ENCODE measurements at regions not wholly inside any gene's neighbourhood (a gene's known extent, or its start where the extent isn't known, plus 50 kb on each side); places are given as distances from the start of the nearest gene placed in this dataset.

DNA sequence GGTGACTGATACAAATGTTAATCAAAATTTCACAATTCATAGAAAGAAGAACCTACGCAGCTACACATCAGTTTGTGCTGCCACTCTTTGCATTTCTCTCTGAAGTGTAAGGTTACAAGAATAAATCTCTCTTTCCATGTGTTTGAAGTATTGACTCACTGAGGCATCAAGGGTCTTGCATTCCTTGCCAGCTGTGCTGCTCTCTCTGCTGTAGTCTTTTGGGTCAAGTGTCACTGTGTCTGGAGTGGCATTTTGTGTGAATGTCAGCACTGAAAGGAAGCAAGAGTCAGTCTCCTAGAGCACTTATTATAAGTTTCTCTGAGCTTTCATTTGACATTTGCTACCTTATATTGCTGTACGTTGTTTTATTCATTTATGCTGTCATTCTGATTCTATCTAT is 1696.1 kb upstream of the LRRTM1 start:
- H3K36me3 ChIP-seq (ENCODE audit: insufficient read depth, low read length): no peaks in the 10 kb centered on the region
- no peaks in the 10 kb centered on the region for H3K9me3 ChIP-seq (ENCODE audit: low read length)
- H3K4me1 ChIP-seq (ENCODE audit: insufficient read depth, low read length): no peaks in the 10 kb centered on the region
- H2AFZ ChIP-seq (ENCODE audit: low read depth, low read length): no peak overlapping the region
- H3K4me3 ChIP-seq (ENCODE audit: low read length): no peak overlapping the region
- H3K27me3 ChIP-seq (ENCODE audit: insufficient read depth, low read length): no peaks in the 10 kb centered on the region

DNA sequence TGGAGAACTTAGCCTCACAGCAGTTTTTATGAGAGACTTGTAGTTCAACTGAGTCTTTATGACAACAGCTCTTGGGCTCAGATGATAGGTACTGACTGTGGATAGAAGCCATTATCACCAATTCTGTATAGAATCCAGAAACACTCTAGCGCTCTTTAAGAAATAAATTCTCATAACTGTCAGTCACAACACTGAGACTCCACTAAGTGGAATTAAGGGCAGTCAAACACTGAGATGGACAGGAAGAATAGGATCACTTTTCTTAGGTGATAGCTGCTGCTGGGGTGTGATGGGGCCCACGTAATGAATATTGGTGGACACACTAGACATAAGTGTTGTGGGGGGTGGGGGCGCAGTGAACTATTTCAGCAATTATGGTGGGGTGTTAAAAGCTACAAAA is 1691.8 kb upstream of the LRRTM1 start:
- no peak overlapping the region for H2AFZ ChIP-seq (ENCODE audit: low read depth, low read length)
- no peaks in the 10 kb centered on the region for H3K36me3 ChIP-seq (ENCODE audit: insufficient read depth, low read length)
- no peaks in the 10 kb centered on the region for H3K9me3 ChIP-seq (ENCODE audit: low read length)
- no peaks in the 10 kb centered on the region for H3K4me1 ChIP-seq (ENCODE audit: insufficient read depth, low read length)
- H3K4me3 ChIP-seq (ENCODE audit: low read length): no peak overlapping the region
- H3K27me3 ChIP-seq (ENCODE audit: insufficient read depth, low read length): no peaks in the 10 kb centered on the region

DNA sequence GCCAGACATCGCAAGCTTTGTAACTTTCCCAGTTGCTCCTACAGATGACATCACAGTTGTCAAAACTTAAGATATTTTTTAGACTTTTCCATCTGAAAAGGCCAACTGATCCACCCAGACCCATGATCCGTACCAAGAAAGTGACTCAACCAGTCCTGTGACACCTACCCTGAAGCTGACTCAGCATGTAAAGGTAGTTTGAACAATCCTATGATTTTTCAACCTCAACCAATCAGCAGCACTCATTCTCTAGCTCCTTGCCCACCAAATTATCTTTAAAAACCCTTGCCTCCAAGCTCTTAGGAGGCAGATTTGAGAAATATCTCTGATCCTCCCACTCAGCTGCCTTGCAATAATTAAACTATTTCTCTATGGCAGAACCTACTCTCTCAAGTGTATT is 1686.7 kb upstream of the LRRTM1 start:
- H2AFZ ChIP-seq (ENCODE audit: low read depth, low read length): no peak overlapping the region
- H3K27me3 ChIP-seq (ENCODE audit: insufficient read depth, low read length): no peaks in the 10 kb centered on the region
- no peak overlapping the region for H3K4me3 ChIP-seq (ENCODE audit: low read length)
- H3K36me3 ChIP-seq (ENCODE audit: insufficient read depth, low read length): no peaks in the 10 kb centered on the region
- no peaks in the 10 kb centered on the region for H3K9me3 ChIP-seq (ENCODE audit: low read length)
- no peaks in the 10 kb centered on the region for H3K4me1 ChIP-seq (ENCODE audit: insufficient read depth, low read length)

DNA sequence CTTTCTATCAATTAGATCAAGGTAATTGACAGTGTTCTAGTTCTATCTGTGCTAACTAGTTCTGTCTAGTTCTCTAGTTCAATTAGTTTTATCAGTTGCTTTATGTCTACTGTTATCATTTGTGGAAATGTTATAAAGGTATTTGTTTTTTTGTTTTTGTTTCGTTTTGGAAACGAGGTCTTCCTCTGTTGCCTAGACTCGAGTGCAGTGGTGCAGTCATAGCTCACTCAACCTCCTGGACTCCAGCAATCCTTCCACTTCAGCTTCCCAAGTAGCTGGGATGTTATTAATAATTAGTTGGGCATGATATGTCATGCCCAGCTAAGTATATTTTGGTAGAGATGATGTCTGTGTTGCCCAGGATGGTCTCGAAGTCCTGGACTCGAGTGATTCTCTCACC is 1682.8 kb upstream of the LRRTM1 start:
- no peaks in the 10 kb centered on the region for H3K36me3 ChIP-seq (ENCODE audit: insufficient read depth, low read length)
- no peak overlapping the region for H2AFZ ChIP-seq (ENCODE audit: low read depth, low read length)
- H3K4me1 ChIP-seq (ENCODE audit: insufficient read depth, low read length): no peaks in the 10 kb centered on the region
- no peaks in the 10 kb centered on the region for H3K9me3 ChIP-seq (ENCODE audit: low read length)
- no peaks in the 10 kb centered on the region for H3K27me3 ChIP-seq (ENCODE audit: insufficient read depth, low read length)
- no peak overlapping the region for H3K4me3 ChIP-seq (ENCODE audit: low read length)

DNA sequence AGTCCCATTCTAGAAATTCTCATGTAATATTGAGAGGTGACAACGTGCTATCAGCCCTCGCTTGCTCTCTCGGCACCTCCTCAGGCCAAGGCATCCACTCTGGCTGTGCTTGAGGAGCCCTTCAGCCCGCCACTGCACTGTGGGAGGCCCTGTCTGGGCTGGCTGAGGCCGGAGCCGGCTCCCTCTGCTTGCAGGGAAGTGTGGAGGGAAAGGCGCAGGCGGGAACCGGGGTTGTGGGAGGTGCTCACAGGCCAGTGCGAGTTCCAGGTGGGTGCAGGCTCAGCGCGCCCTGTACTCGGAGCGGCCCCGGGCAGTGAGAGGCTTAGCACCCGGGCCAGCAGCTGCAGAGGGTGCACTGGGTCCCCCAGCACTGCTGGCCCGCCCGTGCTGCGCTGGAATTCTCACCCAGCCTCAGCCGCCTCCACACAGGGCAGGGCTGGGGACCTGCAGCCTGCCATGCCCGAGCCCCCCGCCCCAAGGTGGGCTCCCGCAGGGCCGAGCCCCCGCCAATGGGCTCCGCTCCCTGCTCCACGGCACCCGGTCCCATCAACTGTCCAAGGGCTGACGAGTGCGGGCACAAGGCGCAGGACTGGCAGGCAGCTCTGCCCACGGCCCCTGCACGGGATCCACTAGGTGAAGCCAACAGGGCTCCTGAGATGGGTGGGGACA is 1680.6 kb upstream of the LRRTM1 start:
- no peak overlapping the region for H2AFZ ChIP-seq (ENCODE audit: low read depth, low read length)
- no peaks in the 10 kb centered on the region for H3K27me3 ChIP-seq (ENCODE audit: insufficient read depth, low read length)

DNA sequence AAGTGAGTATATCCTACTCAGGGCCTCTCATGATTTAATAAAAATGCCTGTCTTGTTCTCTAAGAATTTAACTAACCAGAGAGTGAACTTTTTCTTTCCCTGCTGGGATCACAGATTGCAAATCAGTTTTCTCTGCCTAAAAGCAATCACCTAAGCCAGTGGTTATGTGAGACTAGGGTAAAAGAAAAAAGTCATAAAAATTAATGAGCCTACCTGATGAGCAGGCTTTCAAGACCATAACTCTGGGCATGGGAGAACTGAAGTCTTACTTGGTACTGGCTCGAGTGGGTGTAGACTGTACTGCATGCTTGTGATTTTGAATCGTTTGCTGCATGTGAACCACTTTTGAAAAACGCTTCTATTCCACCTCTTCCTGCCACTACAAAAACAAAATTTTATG is 1677.0 kb upstream of the LRRTM1 start:
- Histone ChIP-seq H3K27me3 (ENCODE audit: insufficient read depth, low read length) (no peaks in the 10 kb centered on the region), H2AFZ (ENCODE audit: low read depth, low read length) (no peak overlapping the region), H3K9me3 (ENCODE audit: low read length) (no peaks in the 10 kb centered on the region), H3K4me1 (ENCODE audit: insufficient read depth, low read length) (no peaks in the 10 kb centered on the region), H3K36me3 (ENCODE audit: insufficient read depth, low read length) (no peaks in the 10 kb centered on the region), H3K4me3 (ENCODE audit: low read length) (no peak overlapping the region)

More for the DNA sequence above, 1680.6 kb upstream of the LRRTM1 start:
- H3K4me3 ChIP-seq (ENCODE audit: low read length): no peak overlapping the region
- H3K4me1 ChIP-seq (ENCODE audit: insufficient read depth, low read length): no peaks in the 10 kb centered on the region
- H3K9me3 ChIP-seq (ENCODE audit: low read length): no peaks in the 10 kb centered on the region
- no peaks in the 10 kb centered on the region for H3K36me3 ChIP-seq (ENCODE audit: insufficient read depth, low read length)

DNA sequence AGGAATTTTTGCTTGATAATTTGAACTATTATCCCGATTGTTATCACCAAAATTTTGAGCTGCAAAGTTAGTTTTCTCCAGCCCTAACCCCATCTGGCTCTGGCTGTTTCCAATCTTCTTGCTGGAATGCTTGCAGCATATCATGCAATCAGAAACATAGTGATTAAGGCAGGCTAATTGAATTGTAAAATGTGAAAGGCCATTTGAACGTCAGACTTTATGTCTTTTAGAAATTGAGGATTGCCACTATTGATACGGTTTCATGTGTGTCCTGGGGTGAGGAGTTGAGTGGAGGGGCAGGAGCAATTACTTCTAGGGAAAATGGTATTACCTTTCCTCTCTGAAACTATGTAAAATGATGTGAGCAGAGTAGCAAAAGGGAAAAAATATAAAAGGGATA is 1674.5 kb upstream of the LRRTM1 start:
- Histone ChIP-seq H3K27me3 (ENCODE audit: insufficient read depth, low read length) (no peaks in the 10 kb centered on the region), H3K4me1 (ENCODE audit: insufficient read depth, low read length) (no peaks in the 10 kb centered on the region), H3K9me3 (ENCODE audit: low read length) (no peaks in the 10 kb centered on the region), H2AFZ (ENCODE audit: low read depth, low read length) (no peak overlapping the region), H3K4me3 (ENCODE audit: low read length) (no peak overlapping the region), H3K36me3 (ENCODE audit: insufficient read depth, low read length) (no peaks in the 10 kb centered on the region)

DNA sequence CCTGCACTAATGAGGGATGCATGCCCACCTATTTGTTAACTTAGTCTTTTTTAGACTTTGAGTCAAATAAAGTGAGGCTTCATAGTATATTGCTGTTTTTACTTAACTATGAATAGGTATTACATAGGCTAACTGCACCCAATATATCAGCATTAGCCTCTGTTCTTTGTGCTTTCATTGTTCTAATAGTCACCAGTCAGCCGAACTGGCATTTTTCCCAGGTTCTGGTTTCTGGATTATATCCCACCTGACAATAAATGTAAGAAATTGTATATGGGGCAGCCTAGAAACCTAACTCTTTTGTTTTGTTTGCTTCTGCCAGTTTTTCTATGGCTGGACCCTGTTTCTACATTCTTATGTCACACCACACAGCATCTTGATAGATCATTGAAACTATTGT is 1672.4 kb upstream of the LRRTM1 start:
- Histone ChIP-seq H3K4me1 (ENCODE audit: insufficient read depth, low read length) (no peaks in the 10 kb centered on the region), H2AFZ (ENCODE audit: low read depth, low read length) (no peak overlapping the region), H3K36me3 (ENCODE audit: insufficient read depth, low read length) (no peaks in the 10 kb centered on the region), H3K27me3 (ENCODE audit: insufficient read depth, low read length) (no peaks in the 10 kb centered on the region), H3K4me3 (ENCODE audit: low read length) (no peak overlapping the region), H3K9me3 (ENCODE audit: low read length) (no peaks in the 10 kb centered on the region)

DNA sequence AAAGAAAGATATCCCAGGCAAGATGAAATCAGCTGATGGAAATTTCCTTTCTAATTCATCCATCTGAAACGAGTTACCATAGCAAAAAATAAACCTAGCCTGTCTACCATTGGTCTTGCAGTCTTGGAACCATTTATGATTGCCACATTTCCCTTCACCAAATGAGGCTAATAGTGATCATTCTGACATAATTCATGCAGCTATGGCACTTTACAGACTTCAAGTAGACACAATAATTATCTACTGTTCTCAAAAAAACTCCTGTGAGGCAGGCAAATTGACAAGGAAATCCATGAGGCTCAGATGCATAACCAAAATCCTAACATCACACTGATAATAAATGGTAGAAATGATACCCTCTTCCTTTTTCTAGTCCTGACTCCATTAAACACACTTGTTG is 1669.7 kb upstream of the LRRTM1 start:
- no peaks in the 10 kb centered on the region for H3K27me3 ChIP-seq (ENCODE audit: insufficient read depth, low read length)
- H3K4me1 ChIP-seq (ENCODE audit: insufficient read depth, low read length): no peaks in the 10 kb centered on the region
- H3K36me3 ChIP-seq (ENCODE audit: insufficient read depth, low read length): no peaks in the 10 kb centered on the region
- no peak overlapping the region for H2AFZ ChIP-seq (ENCODE audit: low read depth, low read length)
- no peaks in the 10 kb centered on the region for H3K9me3 ChIP-seq (ENCODE audit: low read length)
- no peak overlapping the region for H3K4me3 ChIP-seq (ENCODE audit: low read length)

DNA sequence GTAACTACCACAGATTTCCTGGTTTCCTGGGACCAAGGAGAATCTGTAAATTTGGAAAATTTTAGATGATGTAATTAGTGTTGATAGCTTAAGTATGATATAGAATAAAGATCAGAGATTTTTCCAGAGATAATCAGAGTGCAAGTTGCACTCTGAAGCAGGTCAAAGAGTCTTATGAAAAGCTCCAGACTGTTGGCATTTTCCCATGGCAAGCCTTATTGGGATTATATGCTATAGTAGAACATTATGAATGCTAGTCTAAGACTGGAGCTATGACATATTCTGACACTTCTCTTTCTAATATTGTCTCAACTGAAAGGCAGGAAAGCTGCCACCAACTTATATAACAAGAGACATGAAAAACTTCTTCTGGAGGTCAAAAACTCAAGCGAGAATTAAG is 1638.3 kb upstream of the LRRTM1 start:
- Histone ChIP-seq H3K9me3 (ENCODE audit: low read length) (no peaks in the 10 kb centered on the region), H3K36me3 (ENCODE audit: insufficient read depth, low read length) (no peaks in the 10 kb centered on the region), H3K4me1 (ENCODE audit: insufficient read depth, low read length) (no peaks in the 10 kb centered on the region), H2AFZ (ENCODE audit: low read depth, low read length) (no peak overlapping the region), H3K4me3 (ENCODE audit: low read length) (no peak overlapping the region), H3K27me3 (ENCODE audit: insufficient read depth, low read length) (no peaks in the 10 kb centered on the region)

DNA sequence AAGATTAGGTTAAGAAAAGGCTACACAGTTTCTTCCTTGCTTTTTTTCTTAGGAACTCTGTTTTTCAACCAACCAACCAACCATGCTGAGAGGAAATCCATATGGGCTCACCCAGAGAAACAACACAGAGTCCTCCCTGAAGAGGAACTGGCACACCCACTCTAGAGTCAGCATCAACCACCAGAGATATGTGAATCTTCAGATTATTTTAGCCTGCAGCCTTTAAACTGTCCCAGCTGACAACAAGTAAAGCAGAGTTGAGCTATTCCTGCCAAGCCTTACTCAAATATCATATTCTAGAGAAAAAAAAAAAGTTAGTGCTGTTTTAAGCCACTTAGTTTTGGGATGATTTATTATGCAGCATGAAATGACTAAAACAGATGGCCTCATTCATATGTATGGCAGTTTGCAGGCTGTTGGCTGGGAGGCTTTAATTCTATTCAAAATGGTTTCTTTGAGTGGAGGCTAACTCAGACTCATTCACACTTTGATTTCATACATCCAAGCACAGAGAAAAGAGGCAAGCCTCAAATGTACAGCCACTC is 1637.7 kb upstream of the LRRTM1 start:
- no peaks in the 10 kb centered on the region for H3K9me3 ChIP-seq (ENCODE audit: low read length)
- no peaks in the 10 kb centered on the region for H3K36me3 ChIP-seq (ENCODE audit: insufficient read depth, low read length)
- no peaks in the 10 kb centered on the region for H3K4me1 ChIP-seq (ENCODE audit: insufficient read depth, low read length)
- no peak overlapping the region for H2AFZ ChIP-seq (ENCODE audit: low read depth, low read length)
- no peaks in the 10 kb centered on the region for H3K27me3 ChIP-seq (ENCODE audit: insufficient read depth, low read length)
- no peak overlapping the region for H3K4me3 ChIP-seq (ENCODE audit: low read length)

DNA sequence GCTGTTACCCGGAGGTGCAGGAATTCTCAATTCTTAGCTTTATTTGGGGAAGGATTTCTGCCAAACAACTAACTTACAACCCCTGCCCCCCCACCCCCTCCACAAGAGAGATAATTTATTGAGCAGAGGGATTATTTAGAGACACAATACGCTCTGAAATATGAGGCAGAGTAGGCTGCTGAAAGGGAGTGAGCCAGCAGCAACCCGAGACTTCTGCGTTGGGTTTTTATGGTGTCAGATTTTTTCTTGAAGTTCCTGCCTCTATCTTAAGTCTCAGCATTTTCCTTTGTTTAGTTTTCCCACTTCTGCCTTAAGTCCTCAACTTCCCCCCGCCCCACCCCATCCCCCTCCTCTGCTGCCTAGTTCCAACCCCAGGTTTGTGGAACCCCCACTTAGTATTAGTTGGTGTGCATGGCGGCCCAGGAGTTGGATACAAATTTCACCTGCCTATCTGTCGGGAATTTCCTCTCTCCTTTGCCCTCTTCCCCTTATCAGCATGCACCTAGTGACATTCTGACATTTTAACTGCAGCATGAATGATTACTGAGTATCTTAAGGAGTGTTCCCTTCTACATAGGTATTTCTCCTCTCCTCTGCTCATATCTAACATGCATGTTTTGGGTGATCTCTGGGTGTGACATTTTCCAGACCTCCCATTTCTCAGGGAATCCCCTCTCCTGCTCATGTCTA is 1635.9 kb upstream of the LRRTM1 start:
- Histone ChIP-seq H3K4me1 (ENCODE audit: insufficient read depth, low read length) (no peaks in the 10 kb centered on the region), H2AFZ (ENCODE audit: low read depth, low read length) (no peak overlapping the region), H3K9me3 (ENCODE audit: low read length) (no peaks in the 10 kb centered on the region), H3K4me3 (ENCODE audit: low read length) (no peak overlapping the region), H3K27me3 (ENCODE audit: insufficient read depth, low read length) (no peaks in the 10 kb centered on the region), H3K36me3 (ENCODE audit: insufficient read depth, low read length) (no peaks in the 10 kb centered on the region)

DNA sequence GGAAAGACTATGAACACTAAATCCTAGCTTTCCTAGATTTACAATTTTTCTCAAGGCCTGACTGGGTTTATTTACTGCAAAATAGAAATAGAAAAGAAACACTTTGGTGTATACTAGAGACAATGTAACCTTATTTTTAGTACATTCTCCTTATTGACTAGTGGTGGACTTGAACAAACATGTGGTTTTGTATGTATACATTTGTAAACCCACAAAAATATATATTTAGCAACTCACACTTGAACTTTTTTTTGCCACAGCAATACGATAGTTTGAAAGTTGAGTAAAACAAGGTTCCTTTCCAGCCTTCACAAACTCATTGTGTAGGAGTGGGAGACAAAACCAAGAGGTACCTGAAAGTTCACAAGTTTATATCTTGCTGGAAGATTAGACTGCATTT is 1633.4 kb upstream of the LRRTM1 start:
- Histone ChIP-seq H3K4me3 (ENCODE audit: low read length) (no peak overlapping the region), H3K4me1 (ENCODE audit: insufficient read depth, low read length) (no peaks in the 10 kb centered on the region), H3K36me3 (ENCODE audit: insufficient read depth, low read length) (no peaks in the 10 kb centered on the region), H3K27me3 (ENCODE audit: insufficient read depth, low read length) (no peaks in the 10 kb centered on the region), H2AFZ (ENCODE audit: low read depth, low read length) (no peak overlapping the region), H3K9me3 (ENCODE audit: low read length) (no peaks in the 10 kb centered on the region)

DNA sequence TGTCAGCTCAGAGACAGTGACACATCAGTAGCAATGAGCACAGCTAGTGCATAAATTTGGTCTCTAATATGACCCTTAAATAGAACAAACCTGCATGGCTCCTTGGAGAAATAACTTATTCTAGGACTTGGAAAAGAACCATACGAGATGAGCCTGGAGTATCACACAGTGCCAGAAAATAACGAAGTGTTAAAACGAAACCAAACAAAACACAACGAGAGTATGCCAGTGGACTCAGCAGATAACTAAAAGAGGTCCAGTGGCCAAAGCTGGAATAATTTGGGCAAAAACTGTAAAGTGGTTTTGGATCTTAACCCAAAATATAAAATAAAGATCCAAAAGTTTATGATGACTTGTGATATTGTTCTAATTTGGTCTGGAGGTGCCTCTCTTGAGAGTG is 1599.0 kb upstream of the LRRTM1 start:
- H3K27me3 ChIP-seq (ENCODE audit: insufficient read depth, low read length): no peaks in the 10 kb centered on the region
- H3K4me3 ChIP-seq (ENCODE audit: low read length): no peak overlapping the region
- H2AFZ ChIP-seq (ENCODE audit: low read depth, low read length): no peak overlapping the region
- no peaks in the 10 kb centered on the region for H3K36me3 ChIP-seq (ENCODE audit: insufficient read depth, low read length)
- H3K9me3 ChIP-seq (ENCODE audit: low read length): no peaks in the 10 kb centered on the region
- H3K4me1 ChIP-seq (ENCODE audit: insufficient read depth, low read length): no peaks in the 10 kb centered on the region
